GM12865 (cell line): ENCODE measurements at regions not wholly inside any gene's neighbourhood (a gene's known extent, or its start where the extent isn't known, plus 50 kb on each side); places are given as distances from the start of the nearest gene placed in this dataset.
A peak's percentile ranks its signal among the peaks of the same experiment; 100 is the strongest.

Source experiments
- DNase-seq: peaks from one replicate; pipeline ENCODE4 v3.0.0; 2010; ENCODE audit warnings: low read depth
- H3K4me3 ChIP-seq: 2 replicates; pipeline ENCODE4 v1.5.1; 2011; ENCODE audit warnings: mild to moderate bottlenecking, low read depth, low read length, control low read depth
- TF ChIP-seq, protein P1 (sequence below): IDR thresholded peaks from 2 replicates; pipeline ENCODE4 v1.5.1; 2011; ENCODE audit warnings: low read length, control low read depth, low read depth, inconsistent platforms; ENCODE audit not compliant: insufficient read depth; ENCODE audit errors: missing control alignments

DNA sequence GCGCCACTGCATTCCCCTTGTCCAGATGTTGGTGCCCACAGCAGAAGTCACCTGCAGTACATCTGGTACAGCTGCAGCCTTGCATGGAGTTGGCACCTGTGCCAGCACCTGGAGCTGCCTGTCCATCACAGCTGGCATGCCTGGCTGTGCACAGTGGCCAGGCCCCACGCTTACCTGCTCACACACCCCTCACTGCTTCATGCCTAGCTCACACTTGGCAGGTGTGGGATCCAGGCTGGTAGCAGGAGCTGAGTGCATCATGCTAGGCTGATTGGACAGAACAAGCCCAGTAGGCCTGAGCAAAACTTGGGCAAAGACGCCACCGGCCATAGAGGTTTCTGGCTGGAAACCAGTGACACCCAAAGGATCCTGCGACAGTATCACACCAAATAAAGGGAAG, 402.8 kb downstream of the FOXG1 start:
- TF ChIP-seq, protein P1, sequence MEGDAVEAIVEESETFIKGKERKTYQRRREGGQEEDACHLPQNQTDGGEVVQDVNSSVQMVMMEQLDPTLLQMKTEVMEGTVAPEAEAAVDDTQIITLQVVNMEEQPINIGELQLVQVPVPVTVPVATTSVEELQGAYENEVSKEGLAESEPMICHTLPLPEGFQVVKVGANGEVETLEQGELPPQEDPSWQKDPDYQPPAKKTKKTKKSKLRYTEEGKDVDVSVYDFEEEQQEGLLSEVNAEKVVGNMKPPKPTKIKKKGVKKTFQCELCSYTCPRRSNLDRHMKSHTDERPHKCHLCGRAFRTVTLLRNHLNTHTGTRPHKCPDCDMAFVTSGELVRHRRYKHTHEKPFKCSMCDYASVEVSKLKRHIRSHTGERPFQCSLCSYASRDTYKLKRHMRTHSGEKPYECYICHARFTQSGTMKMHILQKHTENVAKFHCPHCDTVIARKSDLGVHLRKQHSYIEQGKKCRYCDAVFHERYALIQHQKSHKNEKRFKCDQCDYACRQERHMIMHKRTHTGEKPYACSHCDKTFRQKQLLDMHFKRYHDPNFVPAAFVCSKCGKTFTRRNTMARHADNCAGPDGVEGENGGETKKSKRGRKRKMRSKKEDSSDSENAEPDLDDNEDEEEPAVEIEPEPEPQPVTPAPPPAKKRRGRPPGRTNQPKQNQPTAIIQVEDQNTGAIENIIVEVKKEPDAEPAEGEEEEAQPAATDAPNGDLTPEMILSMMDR = no peak
- no peak for DNase-seq
- no peak overlapping the region for H3K4me3 ChIP-seq

DNA sequence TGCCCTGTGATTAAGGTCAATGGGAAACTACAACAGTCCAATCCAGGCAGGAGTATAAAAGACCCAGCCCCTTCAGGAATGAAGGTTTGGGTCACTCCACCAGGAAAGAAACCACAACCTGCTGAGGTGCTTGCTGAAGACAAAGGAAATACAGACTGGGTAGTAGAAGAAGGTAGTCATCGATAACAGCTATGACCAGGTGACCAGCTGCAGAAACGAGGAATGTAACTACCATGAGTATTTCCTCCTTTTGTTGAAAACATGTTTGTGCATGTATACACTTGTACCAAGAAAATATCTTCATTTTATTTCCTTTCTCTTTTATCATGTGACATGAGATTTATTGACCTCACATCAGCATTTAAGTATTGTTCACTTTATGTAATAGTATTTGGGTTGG, 409.1 kb downstream of the FOXG1 start:
- no peak for DNase-seq
- TF ChIP-seq, protein P1 = no peak
- no peak overlapping the region for H3K4me3 ChIP-seq

DNA sequence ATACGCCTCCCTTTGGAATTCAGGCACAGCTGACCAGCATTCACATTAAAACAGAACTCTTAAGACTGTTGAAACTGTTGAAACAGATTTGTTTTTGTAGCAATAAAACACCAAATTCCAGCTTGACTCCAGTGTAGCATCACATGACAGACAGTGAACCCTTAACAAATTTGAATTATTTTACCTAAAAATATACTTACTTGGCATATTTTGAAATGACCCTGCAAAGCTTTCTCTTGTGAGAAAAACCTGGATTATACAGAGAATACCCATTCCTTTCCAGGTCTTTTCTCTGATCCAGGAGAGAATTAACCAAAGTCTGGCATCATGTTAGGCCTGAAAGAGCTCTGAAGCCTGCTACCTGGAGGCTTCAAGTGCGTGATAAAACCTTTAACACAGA, 410.3 kb downstream of the FOXG1 start:
- TF ChIP-seq, protein P1 = no peak
- H3K4me3 ChIP-seq = no peak overlapping the region
- no peak for DNase-seq

- no peak for DNase-seq
- TF ChIP-seq, protein P1 = no peak
- H3K4me3 ChIP-seq = no peak overlapping the region
These were observed 412.4 kb downstream of the FOXG1 start for GRCh38 chr14:29178971-29179370.

DNA sequence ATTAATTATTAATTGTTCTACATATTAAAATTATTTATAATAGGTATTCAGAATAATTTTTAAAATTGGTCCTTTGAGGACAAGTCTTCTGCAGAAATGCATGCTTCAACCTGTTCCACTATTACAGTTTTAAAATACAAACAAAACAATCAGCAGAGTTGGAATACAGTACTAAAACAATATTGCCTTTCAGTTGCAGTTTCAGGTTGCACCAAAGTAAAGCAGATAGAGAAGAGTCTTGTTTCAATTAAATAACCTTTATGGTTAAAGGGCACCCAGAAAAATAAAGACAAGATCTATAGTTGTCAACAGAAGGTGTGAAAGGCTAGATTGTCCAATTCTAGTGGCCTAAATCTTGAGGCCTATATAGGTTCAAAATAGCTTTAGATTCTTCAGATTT, 424.5 kb downstream of the FOXG1 start:
- no peak overlapping the region for H3K4me3 ChIP-seq
- DNase-seq = peak; percentile 8
- TF ChIP-seq, protein P1 = no peak

- DNase-seq = no peak
- H3K4me3 ChIP-seq = no peak overlapping the region
- TF ChIP-seq, protein P1 = no peak
These were observed 431.0 kb downstream of the FOXG1 start for GRCh38 chr14:29197557-29197956.

DNA sequence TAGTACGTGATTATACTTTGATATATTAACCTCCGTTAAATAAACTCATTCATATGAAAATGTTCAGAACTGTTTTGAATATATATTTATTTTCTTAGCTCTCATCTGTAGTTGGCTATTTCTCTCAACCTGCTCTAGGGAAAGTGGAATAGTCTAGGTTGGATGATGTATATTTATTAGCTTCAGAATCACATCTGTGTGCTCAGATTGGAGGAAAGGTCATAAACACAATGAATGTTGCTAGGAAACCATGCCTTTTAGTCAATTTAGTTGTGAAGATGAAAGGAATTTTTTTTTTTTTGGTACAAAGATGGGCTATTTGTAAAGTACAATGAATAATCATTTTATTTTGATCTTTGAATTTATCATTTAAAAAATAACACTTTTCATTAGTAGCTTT, 439.1 kb downstream of the FOXG1 start:
- H3K4me3 ChIP-seq = no peak overlapping the region
- DNase-seq = no peak
- TF ChIP-seq, protein P1 = no peak
